ENCODE measurements at regions not wholly inside any gene's neighbourhood (a gene's known extent, or its start where the extent isn't known, plus 50 kb on each side); places are given as distances from the start of the nearest gene placed in this dataset.

DNA sequence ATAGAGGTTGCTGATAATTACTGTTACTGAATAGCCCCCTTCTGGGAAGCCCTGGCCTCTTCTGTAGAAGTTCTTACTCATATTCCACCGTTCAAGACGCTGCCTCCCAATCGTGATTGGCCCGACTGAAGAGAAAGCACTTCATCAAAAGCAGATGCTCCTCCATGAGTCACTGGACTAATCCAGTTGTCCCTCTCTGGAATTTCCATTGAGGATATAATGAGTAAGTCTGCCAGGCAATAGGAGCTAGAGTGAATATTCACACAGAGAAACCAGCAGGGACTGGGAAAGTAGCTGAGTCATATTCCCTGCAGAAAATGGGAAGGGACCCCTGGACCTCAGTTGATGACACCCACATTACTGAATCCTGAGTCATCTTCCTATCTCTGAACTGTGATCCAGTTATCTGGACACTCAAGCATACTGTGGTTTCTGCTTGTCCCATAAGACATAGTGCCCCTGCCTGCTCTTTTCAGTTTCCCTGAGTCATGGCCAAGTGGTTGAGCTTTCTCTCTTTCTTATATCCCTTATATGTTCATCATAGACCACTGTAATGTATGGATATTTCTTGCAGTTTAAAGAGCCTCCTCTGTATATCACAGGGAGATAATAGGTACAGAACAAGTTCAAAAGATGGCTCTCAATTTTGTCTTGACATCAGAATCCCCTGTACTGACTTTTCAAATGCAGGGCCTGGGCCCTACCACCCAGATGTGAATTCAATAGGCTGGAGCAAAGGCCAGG, 151.2 kb upstream of the CDIN1 start (continued):
- TF ChIP-seq, protein P1, sequence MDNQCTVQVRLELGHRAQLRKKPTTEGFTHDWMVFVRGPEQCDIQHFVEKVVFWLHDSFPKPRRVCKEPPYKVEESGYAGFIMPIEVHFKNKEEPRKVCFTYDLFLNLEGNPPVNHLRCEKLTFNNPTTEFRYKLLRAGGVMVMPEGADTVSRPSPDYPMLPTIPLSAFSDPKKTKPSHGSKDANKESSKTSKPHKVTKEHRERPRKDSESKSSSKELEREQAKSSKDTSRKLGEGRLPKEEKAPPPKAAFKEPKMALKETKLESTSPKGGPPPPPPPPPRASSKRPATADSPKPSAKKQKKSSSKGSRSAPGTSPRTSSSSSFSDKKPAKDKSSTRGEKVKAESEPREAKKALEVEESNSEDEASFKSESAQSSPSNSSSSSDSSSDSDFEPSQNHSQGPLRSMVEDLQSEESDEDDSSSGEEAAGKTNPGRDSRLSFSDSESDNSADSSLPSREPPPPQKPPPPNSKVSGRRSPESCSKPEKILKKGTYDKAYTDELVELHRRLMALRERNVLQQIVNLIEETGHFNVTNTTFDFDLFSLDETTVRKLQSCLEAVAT (IDR thresholded peaks at IDR 0.05), result peak in 1 of 2 experiments; percentile 95; a peak in 2 of 4 replicates
- TF ChIP-seq LCOR (CRISPR knock-in tag; IDR thresholded peaks at IDR 0.05), result peak; percentile 19; the same call in 1 of the 2 replicates
- no peak for TF ChIP-seq PTBP1 (IDR thresholded peaks at IDR 0.05; ENCODE audit: low read depth, low read length)
- TF ChIP-seq RNF2 (IDR thresholded peaks at IDR 0.05), result peak; percentile 91
- TF ChIP-seq ZNF77 (CRISPR knock-in tag; IDR thresholded peaks at IDR 0.05), result no peak
- no peak for TF ChIP-seq NFXL1 (CRISPR knock-in tag; IDR thresholded peaks at IDR 0.05)
- no peak for TF ChIP-seq KHSRP (IDR thresholded peaks at IDR 0.05)
- no peak for TF ChIP-seq ZNF311 (CRISPR knock-in tag; IDR thresholded peaks at IDR 0.05)
- peak; percentile 82 for TF ChIP-seq STAT5A (IDR thresholded peaks at IDR 0.05; ENCODE audit: borderline replicate concordance, low read length)
- TF ChIP-seq RCOR1 (IDR thresholded peaks at IDR 0.05; ENCODE audit: borderline replicate concordance in 1 of 2, low read depth in 2 of 2, low read length in 2 of 2), result peak; percentile 92 to 98
- TF ChIP-seq COPS2 (conservative IDR thresholded peaks at IDR 0.05), result no peak
- TF ChIP-seq PCBP1 (IDR thresholded peaks at IDR 0.05; ENCODE audit: low read depth, low read length, poor library complexity, severe bottlenecking), result no peak
- TF ChIP-seq ZNF740 (CRISPR knock-in tag; IDR thresholded peaks at IDR 0.05), result no peak
- TF ChIP-seq ZNF740 (tag; IDR thresholded peaks at IDR 0.05), result no peak
- TF ChIP-seq NCOA1 (IDR thresholded peaks at IDR 0.05; ENCODE audit: low read depth), result peak; percentile 84
- TF ChIP-seq RBBP5 (IDR thresholded peaks at IDR 0.05; ENCODE audit: borderline replicate concordance, insufficient read depth, low read length, poor library complexity, severe bottlenecking), result no peak
- TF ChIP-seq, protein P2, sequence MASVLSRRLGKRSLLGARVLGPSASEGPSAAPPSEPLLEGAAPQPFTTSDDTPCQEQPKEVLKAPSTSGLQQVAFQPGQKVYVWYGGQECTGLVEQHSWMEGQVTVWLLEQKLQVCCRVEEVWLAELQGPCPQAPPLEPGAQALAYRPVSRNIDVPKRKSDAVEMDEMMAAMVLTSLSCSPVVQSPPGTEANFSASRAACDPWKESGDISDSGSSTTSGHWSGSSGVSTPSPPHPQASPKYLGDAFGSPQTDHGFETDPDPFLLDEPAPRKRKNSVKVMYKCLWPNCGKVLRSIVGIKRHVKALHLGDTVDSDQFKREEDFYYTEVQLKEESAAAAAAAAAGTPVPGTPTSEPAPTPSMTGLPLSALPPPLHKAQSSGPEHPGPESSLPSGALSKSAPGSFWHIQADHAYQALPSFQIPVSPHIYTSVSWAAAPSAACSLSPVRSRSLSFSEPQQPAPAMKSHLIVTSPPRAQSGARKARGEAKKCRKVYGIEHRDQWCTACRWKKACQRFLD (CRISPR knock-in tag; IDR thresholded peaks at IDR 0.05), result peak; percentile 63; the same call in 1 of the 2 replicates
- TF ChIP-seq, protein P3, sequence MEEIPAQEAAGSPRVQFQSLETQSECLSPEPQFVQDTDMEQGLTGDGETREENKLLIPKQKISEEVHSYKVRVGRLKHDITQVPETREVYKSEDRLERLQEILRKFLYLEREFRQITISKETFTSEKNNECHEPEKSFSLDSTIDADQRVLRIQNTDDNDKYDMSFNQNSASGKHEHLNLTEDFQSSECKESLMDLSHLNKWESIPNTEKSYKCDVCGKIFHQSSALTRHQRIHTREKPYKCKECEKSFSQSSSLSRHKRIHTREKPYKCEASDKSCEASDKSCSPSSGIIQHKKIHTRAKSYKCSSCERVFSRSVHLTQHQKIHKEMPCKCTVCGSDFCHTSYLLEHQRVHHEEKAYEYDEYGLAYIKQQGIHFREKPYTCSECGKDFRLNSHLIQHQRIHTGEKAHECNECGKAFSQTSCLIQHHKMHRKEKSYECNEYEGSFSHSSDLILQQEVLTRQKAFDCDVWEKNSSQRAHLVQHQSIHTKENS (CRISPR knock-in tag; IDR thresholded peaks at IDR 0.05), result no peak
- TF ChIP-seq, protein P4, sequence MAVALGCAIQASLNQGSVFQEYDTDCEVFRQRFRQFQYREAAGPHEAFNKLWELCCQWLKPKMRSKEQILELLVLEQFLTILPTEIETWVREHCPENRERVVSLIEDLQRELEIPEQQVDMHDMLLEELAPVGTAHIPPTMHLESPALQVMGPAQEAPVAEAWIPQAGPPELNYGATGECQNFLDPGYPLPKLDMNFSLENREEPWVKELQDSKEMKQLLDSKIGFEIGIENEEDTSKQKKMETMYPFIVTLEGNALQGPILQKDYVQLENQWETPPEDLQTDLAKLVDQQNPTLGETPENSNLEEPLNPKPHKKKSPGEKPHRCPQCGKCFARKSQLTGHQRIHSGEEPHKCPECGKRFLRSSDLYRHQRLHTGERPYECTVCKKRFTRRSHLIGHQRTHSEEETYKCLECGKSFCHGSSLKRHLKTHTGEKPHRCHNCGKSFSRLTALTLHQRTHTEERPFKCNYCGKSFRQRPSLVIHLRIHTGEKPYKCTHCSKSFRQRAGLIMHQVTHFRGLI (CRISPR knock-in tag; IDR thresholded peaks at IDR 0.05), result no peak
- peak; percentile 98 for TF ChIP-seq ARID1B (IDR thresholded peaks at IDR 0.05)
- TF ChIP-seq SMARCE1 (IDR thresholded peaks at IDR 0.05), result peak; percentile 99
- TF ChIP-seq BHLHE40 (IDR thresholded peaks at IDR 0.05; ENCODE audit: low read length), result peak; percentile 42; the same call in 1 of the 2 replicates
- TF ChIP-seq CREBBP (IDR thresholded peaks at IDR 0.05; ENCODE audit: low read depth, low read length), result no peak
- TF ChIP-seq RBM25 (IDR thresholded peaks at IDR 0.05; ENCODE audit: low read depth, low read length, severe bottlenecking), result no peak
